Fibroblast of peridontal ligament (primary cell): ENCODE measurements at regions not wholly inside any gene's neighbourhood (a gene's known extent, or its start where the extent isn't known, plus 50 kb on each side); places are given as distances from the start of the nearest gene placed in this dataset.
"Not testable (repeated sequence)": the region's sequence is repeated elsewhere in the genome, so short reads cannot be mapped to it uniquely, and the experiment has no call there.

ENCODE experiments used
- DNase-seq: peaks from one replicate; pipeline ENCODE4 v3.0.0-alpha.2; 2010; ENCODE audit errors: extremely low read depth

DNA sequence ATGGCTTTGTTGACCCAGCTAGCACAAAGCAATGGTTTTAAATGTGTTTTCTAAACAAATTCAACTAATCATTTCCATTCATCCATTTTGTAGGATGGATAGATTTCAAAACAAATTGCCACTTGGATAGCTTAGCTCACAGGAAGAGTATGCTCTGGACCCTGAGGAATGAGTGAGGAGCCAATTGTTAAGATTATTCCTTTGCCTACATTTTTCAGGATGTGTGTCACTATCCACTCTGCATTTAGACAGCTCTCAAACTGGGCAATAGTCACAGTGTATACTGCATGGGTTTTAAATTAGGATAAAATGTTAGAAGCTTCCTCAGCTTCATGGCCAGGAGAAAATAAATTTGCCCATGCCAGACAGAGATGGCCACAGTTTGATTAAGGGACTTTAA is 605.6 kb upstream of the TEX47 start:
- peak; percentile 32 for DNase-seq

DNA sequence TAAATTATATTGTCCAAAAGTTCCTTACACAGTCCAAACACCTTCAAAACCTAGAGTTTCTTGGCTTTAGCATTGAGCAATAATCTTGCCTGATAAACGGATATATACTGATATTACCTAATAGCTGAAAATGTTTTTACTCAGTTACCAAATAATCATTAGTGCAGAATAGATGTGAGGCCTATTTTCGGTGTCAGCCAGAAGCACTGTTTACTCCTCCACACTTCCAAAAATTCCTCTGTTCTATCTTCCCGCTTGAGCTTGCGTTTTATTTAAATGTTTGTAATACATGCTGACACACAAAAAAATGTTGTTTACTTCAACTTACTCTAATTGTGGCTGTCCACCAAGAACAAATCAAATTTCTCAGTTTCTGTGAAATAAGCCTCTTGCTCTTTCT is 606.2 kb upstream of the TEX47 start:
- DNase-seq: no peak

GRCh38 chr7:89451911-89452310 is 656.4 kb upstream of the TEX47 start:
- no peak for DNase-seq

DNA sequence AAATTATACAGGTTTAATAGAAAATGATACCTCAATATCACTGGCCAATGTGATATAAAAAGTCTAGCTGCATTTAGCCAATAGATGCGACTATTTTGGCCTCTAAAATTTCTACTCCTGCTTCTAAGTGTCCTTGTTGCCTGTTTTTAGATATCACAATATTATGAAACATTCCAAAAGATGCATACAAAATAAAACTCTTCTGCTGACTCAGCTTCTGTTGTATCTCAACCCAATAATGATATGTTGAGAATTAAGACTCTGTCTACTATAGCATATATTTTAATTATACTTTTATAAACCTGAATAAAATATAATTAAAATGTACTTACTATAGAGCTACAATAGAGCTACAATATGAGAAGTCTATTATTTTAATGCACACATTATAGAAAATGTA is 661.0 kb upstream of the TEX47 start:
- DNase-seq: no peak

- DNase-seq: no peak
These were observed 662.6 kb upstream of the TEX47 start for GRCh38 chr7:89458114-89458513.

GRCh38 chr7:89474456-89474855 is 678.9 kb upstream of the TEX47 start:
- no peak for DNase-seq

DNA sequence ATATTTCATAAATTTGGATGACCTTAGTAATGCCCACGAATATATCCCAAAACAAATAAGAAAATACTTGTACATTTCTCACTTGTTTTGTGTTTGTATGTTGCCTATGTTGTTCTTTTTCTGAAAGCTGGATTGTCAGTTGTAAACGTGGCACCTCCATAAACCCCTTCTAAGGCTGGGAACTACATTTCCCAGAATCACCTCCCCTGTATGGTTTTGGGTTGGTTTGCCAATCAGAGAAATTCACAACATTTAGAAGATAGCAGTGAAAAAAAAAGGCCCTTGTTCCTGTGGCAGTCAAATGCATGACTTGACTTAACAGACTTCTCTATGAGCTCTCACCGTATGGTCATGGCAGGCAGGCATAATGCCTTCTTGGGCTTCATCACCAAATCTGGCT is 676.3 kb upstream of the STEAP1 start:
- no peak for DNase-seq

- DNase-seq: no peak
These were observed 658.6 kb upstream of the STEAP1 start for GRCh38 chr7:89495704-89496103.

GRCh38 chr7:89500084-89500483 is 654.2 kb upstream of the STEAP1 start:
- no peak for DNase-seq

GRCh38 chr7:89503281-89503680 is 651.0 kb upstream of the STEAP1 start:
- no peak for DNase-seq

GRCh38 chr7:89507034-89507433 is 647.2 kb upstream of the STEAP1 start:
- no peak for DNase-seq

GRCh38 chr7:89511900-89512299 is 642.4 kb upstream of the STEAP1 start:
- no peak for DNase-seq

- no peak for DNase-seq
These were observed 639.3 kb upstream of the STEAP1 start for GRCh38 chr7:89514970-89515369.

DNA sequence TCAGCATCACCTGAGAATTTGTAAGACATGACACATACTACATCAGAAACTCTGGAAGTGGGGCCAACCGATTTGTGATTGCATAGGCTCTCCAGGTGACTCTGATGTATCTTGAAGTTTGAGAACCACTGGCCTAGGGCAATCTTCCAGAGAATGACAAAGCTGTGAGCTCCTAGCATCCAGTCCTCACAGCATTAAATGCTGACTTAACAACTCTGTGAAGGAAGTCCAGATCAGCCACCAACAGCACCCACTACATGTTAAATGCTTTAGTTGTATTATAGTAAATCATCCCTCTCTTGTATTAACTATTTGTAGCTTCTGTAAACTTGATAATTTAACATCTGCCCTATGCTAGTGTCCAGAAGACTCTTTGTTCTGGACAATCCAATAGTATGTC is 636.5 kb upstream of the STEAP1 start:
- DNase-seq: no peak

GRCh38 chr7:89549768-89550167 is 604.5 kb upstream of the STEAP1 start:
- no peak for DNase-seq

- DNase-seq: no peak
These were observed 600.1 kb upstream of the STEAP1 start for GRCh38 chr7:89554209-89554608.

GRCh38 chr7:89559596-89559995 is 594.7 kb upstream of the STEAP1 start:
- DNase-seq: no peak

DNA sequence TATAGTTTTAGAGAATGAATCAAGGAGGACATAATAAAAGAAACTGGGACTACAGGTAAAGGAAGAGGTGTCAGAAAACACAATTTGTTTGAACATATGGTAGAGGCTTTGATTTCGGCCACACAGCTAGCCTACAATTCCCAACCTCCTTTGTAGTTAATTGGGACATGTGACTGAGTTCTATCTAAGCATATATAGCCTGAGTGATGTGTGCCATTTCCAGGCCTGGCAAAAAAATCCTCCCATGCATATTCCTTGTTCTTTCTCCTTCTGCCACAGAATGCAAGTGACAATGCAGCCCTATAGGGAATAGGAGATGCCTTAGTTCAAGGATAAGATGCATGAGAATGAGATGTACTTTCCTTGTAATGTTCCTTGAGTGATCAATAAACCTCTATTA is 590.7 kb upstream of the STEAP1 start:
- DNase-seq: no peak

GRCh38 chr7:89584896-89585295 is 569.4 kb upstream of the STEAP1 start:
- DNase-seq: no peak

GRCh38 chr7:89593125-89593524 is 561.1 kb upstream of the STEAP1 start:
- no peak for DNase-seq

DNA sequence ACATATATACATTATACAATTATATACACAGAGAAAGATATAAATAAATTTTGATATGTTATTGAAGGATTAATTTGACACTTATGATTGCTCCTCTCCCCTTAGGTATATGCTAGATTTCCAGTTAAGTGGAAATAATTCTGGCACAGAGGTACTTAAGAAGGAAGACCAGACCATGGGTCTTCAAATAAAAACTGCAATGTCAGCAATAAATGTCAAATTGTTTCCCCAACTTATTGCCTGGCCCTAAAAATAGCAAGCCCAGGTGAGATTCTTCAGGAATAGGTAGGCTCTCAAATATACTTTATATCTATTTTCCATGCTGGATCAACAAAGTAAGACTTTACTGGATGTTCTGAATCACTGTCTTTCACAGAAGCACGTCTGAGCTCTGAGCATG is 551.3 kb upstream of the STEAP1 start:
- no peak for DNase-seq

DNA sequence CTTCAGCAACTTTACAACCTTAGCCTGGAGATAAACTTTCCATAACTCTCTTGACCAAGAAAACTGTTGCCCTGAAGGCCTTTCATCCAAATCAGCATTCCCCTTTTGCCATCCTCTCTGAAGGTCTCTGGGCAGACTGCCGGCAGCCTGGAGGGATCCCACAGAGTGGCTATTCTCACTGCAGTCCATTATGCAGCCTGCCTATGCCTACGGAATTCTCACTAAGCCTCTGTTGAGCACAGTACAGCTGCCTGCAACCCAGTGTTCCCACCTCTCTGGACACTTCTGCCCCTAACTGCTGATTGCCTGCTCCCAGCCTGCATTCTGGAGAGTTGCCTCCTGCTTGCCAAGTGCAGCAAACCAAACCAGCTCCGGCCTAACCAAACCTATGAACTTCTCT is 548.9 kb upstream of the STEAP1 start:
- DNase-seq: no peak

- no peak for DNase-seq
These were observed 547.8 kb upstream of the STEAP1 start for GRCh38 chr7:89606511-89606910.

DNA sequence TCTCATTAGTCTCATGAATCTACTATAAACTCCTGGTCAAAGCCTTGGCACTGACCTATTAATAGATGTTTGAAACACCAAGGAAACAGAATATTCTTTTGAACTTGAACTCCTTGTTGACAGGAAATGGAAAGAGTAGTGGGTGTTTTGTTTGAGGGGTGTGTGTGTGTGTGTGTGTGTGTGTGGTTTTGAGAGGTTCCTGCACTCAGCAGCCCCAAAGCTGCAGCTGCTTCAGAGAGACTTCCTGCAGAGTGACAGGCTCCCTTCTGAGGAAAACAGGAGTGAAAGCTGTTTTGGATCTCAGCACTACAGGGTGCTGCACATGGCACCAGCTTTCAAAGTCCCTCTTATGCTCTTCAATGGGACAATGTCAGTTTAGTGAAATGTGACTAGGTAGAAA is 546.5 kb upstream of the STEAP1 start:
- no peak for DNase-seq

GRCh38 chr7:89616829-89617228 is 537.4 kb upstream of the STEAP1 start:
- not testable (repeated sequence) for DNase-seq
